H1 (cell line): ENCODE measurements at regions not wholly inside any gene's neighbourhood (a gene's known extent, or its start where the extent isn't known, plus 50 kb on each side); places are given as distances from the start of the nearest gene placed in this dataset.

Experiments
- CHD1 ChIP-seq: IDR thresholded peaks from 2 replicates; pipeline ENCODE4 v1.6.1; 2012; ENCODE audit warnings: low read depth, low read length, improper control_type of control experiment
- JUND ChIP-seq: IDR thresholded peaks from 2 replicates; pipeline ENCODE4 v1.6.1; 2011; ENCODE audit warnings: mild to moderate bottlenecking, improper control_type of control experiment, low read length
- POLR2A ChIP-seq, 2 experiments: IDR thresholded peaks; 1 replicate in 1 of 2; 2 replicates in 1 of 2; pipeline ENCODE4 v1.6.1; 2011; ENCODE audit warnings: low read depth in 2 of 2, low read length in 2 of 2, mild to moderate bottlenecking in 2 of 2; ENCODE audit errors: control extremely low read depth in 1 of 2
- RAD21 ChIP-seq, 2 experiments: IDR thresholded peaks in 1 of 2; conservative IDR thresholded peaks in 1 of 2; 2 replicates each; pipeline ENCODE4 v1.6.1; 2011; ENCODE audit warnings: low read depth in 2 of 2, low read length in 2 of 2, improper control_type of control experiment in 1 of 2, inconsistent platforms in 1 of 2, mild to moderate bottlenecking in 1 of 2, moderate library complexity in 1 of 2
- TAF1 ChIP-seq: IDR thresholded peaks from 2 replicates; pipeline ENCODE4 v1.6.1; 2011; ENCODE audit warnings: mild to moderate bottlenecking, low read depth, low read length

DNA sequence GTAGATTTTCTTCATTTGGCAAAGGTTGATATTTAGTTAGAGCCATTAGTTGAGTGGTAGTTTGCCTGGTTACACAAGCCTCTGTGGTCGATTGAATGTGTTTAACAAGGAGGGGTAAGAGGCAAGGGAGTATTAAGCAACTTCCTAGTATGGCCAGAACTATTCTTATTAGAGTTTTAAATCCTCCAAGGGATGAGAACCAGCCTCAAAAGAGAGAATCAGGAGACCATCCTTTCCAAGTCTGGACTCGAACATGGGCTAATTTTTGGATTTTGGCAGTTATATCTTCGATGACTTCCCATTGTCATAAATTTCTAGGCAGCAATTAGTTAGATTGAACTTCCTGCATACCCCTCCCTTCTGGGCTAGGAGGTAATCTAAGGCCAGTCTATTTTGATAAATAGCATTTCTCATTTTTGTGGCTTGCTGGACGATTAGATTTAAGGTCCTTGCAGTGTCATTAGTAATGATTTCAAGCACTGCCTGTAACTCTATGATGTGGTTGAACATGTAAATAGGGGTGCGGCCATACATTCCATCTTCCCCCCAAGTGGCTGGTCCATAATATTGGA, 219.5 kb upstream of the KCND2 start:
- TF ChIP-seq TAF1: no peak
- TF ChIP-seq JUND: no peak
- TF ChIP-seq CHD1: no peak
- TF ChIP-seq RAD21 (IDR thresholded peaks at IDR 0.05 in 1 of 2, conservative IDR thresholded peaks at IDR 0.05 in 1 of 2; ENCODE audit: low read depth in 2 of 2, low read length in 2 of 2): no peak
- TF ChIP-seq POLR2A (IDR thresholded peaks at IDR 0.05; ENCODE audit: control extremely low read depth in 1 of 2, low read depth in 2 of 2, low read length in 2 of 2): no peak
